HUDEP-2 (cell line): ENCODE measurements at regions not wholly inside any gene's neighbourhood (a gene's known extent, or its start where the extent isn't known, plus 50 kb on each side); places are given as distances from the start of the nearest gene placed in this dataset.

ENCODE experiments used
- DNase-seq, 76 experiments: peaks; one replicate each; lab custom pipeline; 2025; ENCODE audit not compliant: unreplicated experiment in 76 of 76; lab: John Stamatoyannopoulos, UW

DNA sequence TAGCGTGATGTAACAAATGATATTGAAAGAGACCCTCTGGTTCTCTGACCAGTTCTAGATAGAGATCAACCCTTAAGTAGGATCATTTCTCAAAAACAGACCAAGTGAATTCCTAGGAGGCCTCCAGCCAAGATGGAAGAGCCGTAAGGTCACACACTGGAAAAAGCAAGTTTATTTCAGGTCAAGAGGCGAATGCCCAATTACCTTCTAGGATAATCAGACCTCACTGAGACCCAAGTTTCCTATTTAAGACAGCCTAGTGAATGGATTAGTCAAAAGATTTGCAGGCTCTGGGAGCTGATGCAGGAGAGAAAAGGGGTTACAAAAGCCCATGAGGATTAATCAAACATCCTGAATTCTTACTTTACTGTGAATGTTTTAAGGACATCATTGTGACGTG is 486.1 kb upstream of the NRP1 start:
- no peak for DNase-seq

- no peak for DNase-seq
These were observed 484.7 kb upstream of the NRP1 start for GRCh38 chr10:33819206-33819605.

GRCh38 chr10:33818343-33818742 is 483.9 kb upstream of the NRP1 start:
- no peak for DNase-seq

DNA sequence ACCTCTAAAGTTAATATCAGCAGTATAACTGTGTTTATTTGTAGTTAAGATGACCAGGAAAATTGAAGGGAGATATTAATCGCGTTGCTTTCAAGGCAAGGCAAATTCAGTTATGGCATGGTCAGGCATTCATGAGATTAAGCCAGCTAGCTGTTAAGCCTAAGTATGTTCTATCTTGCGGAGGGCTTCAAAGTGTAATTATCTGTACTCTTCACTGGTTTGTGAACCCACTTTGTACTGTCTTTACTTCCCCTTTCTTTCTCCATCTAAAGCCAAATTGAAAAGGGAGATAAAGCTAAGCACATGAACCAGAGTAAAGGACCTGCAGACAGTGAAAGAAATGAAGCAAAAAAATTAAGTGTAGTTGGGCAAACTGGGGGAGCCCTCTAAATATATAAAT is 483.1 kb upstream of the NRP1 start:
- DNase-seq, result peak in 5 of 76 experiments; percentile 14 to 42 (median 22)

- no peak for DNase-seq
These were observed 481.3 kb upstream of the NRP1 start for GRCh38 chr10:33815776-33816175.

GRCh38 chr10:33813871-33814270 is 479.4 kb upstream of the NRP1 start:
- DNase-seq, result no peak

DNA sequence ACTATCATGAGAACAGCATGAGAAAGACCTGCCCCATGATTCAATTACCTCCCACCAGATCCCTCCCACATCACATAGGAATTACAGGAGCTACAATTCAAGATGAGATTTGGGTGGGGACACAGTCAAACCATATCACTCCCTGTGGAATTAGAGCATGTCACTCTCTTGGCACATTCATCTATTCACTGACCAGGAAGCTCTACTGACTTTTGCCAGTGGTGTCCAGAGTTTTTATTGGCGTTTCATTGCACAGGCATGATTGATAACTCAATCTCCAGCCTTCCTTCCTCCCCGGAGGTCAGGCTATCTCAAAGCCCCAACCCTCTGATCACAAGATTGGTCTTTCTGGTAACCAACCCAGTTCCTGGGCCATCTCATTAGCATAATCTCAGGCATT is 478.9 kb upstream of the NRP1 start:
- DNase-seq, result no peak

- DNase-seq, result no peak
These were observed 478.1 kb upstream of the NRP1 start for GRCh38 chr10:33812586-33812985.

DNA sequence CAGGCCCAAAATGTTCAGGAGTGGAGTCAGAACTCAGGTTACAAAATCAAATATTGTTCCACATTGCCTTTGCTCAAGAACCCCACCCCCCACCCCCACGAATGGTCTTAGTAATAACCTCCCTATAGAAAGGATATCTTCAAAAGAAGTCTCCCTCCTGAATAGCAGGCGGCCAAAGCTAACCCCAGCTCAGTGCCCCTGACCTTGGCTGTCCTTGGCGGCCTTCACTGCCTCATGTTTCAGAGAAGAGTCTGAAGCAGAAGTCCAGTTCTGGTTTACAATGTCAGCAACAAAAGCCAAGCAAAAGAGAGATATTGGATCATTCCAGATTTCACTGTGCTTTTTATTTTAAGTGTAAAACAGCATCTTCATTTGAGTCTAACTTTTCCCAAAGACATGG is 476.5 kb upstream of the NRP1 start:
- no peak for DNase-seq

DNA sequence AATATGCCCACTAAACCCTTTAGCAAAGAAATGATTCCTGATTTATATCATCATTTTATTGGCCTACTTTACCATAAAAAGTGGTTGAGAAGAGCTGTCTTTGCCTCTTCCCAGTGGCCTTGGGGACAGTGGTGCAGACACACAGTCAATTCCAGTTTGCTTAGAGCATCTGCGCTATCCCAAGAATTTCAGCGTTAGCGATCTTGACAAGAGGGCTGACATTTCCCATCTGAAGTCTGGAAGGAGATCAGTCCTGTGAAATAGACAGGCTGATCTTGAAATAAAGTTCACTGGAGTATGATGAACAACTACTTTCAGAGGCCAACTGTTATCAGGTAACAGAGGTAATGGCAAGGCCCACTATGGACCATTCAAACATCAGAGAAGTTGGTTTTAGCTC is 475.3 kb upstream of the NRP1 start:
- DNase-seq, result no peak

- DNase-seq, result no peak
These were observed 474.0 kb upstream of the NRP1 start for GRCh38 chr10:33808475-33808874.

DNA sequence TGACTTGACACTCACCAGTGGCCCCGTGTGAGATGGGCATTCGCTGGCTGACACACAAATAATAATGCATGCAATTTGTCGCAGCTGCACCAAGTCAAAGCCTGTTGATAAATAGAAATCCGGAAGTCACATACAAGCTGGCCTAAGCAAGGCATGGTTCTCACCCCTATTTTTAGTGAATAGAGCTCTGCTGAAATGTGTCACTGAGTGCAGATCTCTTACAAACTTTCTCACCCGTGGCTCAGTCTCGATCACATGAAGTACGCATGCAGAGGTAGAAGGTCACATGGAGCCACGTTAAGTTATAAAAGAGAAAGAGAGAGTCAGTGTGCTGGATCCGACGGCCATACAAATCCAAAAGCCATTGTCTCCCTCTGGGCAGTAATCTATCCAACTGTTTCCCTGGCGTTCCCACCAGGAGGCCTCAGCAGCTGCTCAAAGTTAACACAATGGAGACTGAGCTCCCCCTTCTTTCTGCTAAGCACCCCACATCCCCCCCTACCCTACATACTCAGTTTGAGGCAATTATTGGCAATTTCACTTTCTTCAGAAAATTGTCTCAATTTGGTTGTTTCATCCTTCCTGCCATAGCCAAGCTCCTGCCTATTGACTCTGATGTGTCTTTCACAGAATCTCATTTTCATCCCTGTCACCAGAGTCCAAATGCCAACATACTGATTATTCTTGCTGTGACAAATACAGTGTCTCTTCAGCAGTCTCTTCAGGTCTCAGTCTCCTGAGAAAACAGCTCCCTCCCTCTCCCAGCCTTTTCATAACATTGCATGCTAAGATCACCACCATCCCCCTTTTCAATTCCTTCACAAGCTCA is 473.3 kb upstream of the NRP1 start:
- DNase-seq, result no peak

DNA sequence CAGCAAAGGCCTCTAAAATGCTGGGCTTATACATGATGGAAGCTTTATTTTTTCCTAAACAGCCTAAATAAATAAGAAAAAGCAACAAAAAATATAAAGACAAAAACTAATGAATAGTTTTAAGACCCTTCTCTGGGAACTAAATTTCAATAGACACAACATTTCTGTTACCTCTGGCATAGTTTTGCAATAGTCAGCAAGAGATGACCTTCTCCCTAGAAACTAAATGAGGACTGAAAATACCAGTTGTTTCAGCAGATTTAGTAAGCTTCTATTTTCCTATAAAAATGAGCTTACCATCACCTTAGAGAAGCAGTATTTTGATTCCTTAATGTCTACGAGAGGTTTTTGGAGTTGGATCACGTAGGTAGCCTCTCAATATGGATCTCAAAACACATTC is 471.4 kb upstream of the NRP1 start:
- no peak for DNase-seq

DNA sequence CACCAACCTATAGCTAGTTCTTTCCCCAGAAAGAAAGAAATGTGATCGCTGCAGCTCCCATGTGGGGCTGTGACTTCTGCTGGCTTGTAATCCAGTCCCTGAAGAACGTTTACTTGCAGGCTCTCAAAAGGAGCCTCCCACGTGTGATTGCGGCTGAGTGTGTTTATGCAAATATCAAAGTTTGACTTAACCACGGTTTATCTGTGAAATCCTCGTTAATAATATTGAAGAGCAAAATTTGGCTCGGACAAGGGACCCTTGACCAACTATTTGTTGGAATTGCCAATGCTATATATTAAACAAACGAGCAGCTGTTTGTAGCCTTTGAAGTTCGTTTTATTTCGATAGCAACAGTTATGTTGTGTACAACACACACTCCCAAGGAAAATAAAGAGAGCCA is 470.1 kb upstream of the NRP1 start:
- no peak for DNase-seq

- DNase-seq, result no peak
These were observed 468.8 kb upstream of the NRP1 start for GRCh38 chr10:33803248-33803647.

DNA sequence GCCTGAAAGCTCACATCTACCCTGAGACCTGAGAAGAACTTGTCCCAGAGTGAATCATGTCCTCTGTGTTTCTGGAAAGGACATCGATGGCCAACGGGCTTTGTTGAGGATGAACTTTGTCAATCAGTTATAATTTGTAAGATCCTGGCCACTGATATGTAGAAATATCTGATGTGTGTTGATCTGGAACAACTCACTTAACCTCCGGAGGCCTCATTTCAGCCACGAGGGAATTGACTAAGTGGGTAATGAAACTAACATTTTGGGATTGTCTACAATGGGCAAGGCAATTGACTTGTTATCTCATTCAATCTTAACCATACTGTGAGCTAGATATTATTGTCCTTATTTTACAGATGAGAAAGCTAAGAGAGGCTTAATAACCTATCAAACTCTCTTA is 468.1 kb upstream of the NRP1 start:
- no peak for DNase-seq

GRCh38 chr10:33801705-33802104 is 467.2 kb upstream of the NRP1 start:
- DNase-seq, result no peak

GRCh38 chr10:33800986-33801385 is 466.5 kb upstream of the NRP1 start:
- no peak for DNase-seq

GRCh38 chr10:33800545-33800944 is 466.1 kb upstream of the NRP1 start:
- no peak for DNase-seq

GRCh38 chr10:33799944-33800323 is 465.5 kb upstream of the NRP1 start:
- DNase-seq, result no peak

GRCh38 chr10:33799281-33799943 is 464.9 kb upstream of the NRP1 start:
- no peak for DNase-seq

DNA sequence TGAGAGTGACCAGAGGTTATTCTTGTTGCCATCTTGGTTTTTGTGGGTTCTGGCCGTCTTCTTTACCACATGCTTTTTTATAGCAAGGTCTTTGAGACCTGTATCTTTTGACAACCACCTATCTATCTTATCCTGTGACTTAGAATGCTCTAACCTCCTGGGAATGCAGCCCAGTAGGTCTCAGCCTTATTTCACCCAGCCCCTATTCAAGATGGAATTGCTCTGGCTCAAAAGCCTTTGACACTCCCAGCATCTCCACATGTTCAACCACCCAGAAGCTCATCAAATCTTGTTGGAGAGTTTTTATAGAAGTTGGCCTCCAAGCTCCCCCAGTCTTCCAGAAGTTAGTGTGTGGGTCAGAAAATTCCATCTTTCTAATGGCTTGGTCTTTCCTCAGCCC is 464.3 kb upstream of the NRP1 start:
- DNase-seq, result no peak
